KMS-11 (cell line): ENCODE measurements at regions not wholly inside any gene's neighbourhood (a gene's known extent, or its start where the extent isn't known, plus 50 kb on each side); places are given as distances from the start of the nearest gene placed in this dataset.

Experiments
- H2AFZ ChIP-seq: fragments of 200-600 bp; sonication (generic); 2 replicates; pipeline ENCODE4 v1.6.1; 2016; ENCODE audit warnings: antibody characterized with exemption, mixed run types, low read depth
- H3K27ac ChIP-seq: fragments of 200-600 bp; sonication (generic); 2 replicates; pipeline ENCODE4 v1.6.1; 2016; ENCODE audit warnings: mild to moderate bottlenecking, mixed run types
- H3K27me3 ChIP-seq: fragments of 200-600 bp; sonication (generic); 2 replicates; pipeline ENCODE4 v1.6.1; 2017; ENCODE audit warnings: mild to moderate bottlenecking, low read depth, mixed run types, moderate library complexity; ENCODE audit not compliant: insufficient read depth
- H3K36me3 ChIP-seq: fragments of 200-600 bp; sonication (generic); 2 replicates; pipeline ENCODE4 v1.6.1; 2017; ENCODE audit warnings: mild to moderate bottlenecking, mixed run types; ENCODE audit not compliant: insufficient read depth
- H3K4me1 ChIP-seq: fragments of 200-600 bp; sonication (generic); 2 replicates; pipeline ENCODE4 v1.6.1; 2016; ENCODE audit warnings: mild to moderate bottlenecking, low read depth, mixed run types; ENCODE audit not compliant: poor library complexity, severe bottlenecking
- H3K4me2 ChIP-seq: fragments of 200-600 bp; sonication (generic); 2 replicates; pipeline ENCODE4 v1.7.0; 2016; ENCODE audit warnings: mild to moderate bottlenecking, mixed run types
- H3K4me3 ChIP-seq: fragments of 200-600 bp; sonication (generic); IDR thresholded peaks from 2 replicates; pipeline ENCODE4 v1.6.1; 2017; ENCODE audit warnings: low read depth, low read length, mixed read lengths; ENCODE audit not compliant: insufficient read depth
- H3K79me2 ChIP-seq: fragments of 200-600 bp; sonication (generic); 2 replicates; pipeline ENCODE4 v1.6.1; 2016; ENCODE audit warnings: low read depth, mixed run types; ENCODE audit not compliant: insufficient read depth
- H3K9ac ChIP-seq: fragments of 200-600 bp; sonication (generic); 2 replicates; pipeline ENCODE4 v1.6.1; 2016; ENCODE audit warnings: mild to moderate bottlenecking, mixed run types
- H4K20me1 ChIP-seq: fragments of 200-600 bp; sonication (generic); 2 replicates; pipeline ENCODE4 v1.6.1; 2016; ENCODE audit warnings: mild to moderate bottlenecking, mixed run types; ENCODE audit not compliant: insufficient read depth
- CTCF ChIP-seq: fragments of 200-600 bp; sonication (generic); conservative IDR thresholded peaks from 2 replicates; pipeline ENCODE4 v1.6.1; 2017; ENCODE audit warnings: low read depth, mild to moderate bottlenecking, antibody characterized with exemption, low read length, moderate library complexity, mixed read lengths

- Histone ChIP-seq H3K4me2 (no peak overlapping the region), H3K9ac (no peak overlapping the region), H2AFZ (no peak overlapping the region), H3K4me3 (no peak overlapping the region), H3K79me2 (no peaks in the 10 kb centered on the region), H3K4me1 (no peaks in the 10 kb centered on the region), H3K27ac (no peak overlapping the region), H4K20me1 (no peaks in the 10 kb centered on the region), H3K36me3 (no peaks in the 10 kb centered on the region), H3K27me3 (no peaks in the 10 kb centered on the region)
- no peak for TF ChIP-seq CTCF
Measured at GRCh38 chr7:126016722-126017121, 1087.1 kb upstream of the POT1 start.

GRCh38 chr7:126005064-126005463 lies 1075.4 kb upstream of the POT1 start:
- H3K4me3 ChIP-seq = no peak overlapping the region
- no peaks in the 10 kb centered on the region for H3K27me3 ChIP-seq
- no peak overlapping the region for H3K4me2 ChIP-seq
- no peak overlapping the region for H3K27ac ChIP-seq
- H2AFZ ChIP-seq = no peak overlapping the region
- H4K20me1 ChIP-seq = no peaks in the 10 kb centered on the region
- H3K9ac ChIP-seq = no peak overlapping the region
- no peaks in the 10 kb centered on the region for H3K79me2 ChIP-seq
- no peaks in the 10 kb centered on the region for H3K36me3 ChIP-seq
- H3K4me1 ChIP-seq = no peaks in the 10 kb centered on the region
- no peak for TF ChIP-seq CTCF

DNA sequence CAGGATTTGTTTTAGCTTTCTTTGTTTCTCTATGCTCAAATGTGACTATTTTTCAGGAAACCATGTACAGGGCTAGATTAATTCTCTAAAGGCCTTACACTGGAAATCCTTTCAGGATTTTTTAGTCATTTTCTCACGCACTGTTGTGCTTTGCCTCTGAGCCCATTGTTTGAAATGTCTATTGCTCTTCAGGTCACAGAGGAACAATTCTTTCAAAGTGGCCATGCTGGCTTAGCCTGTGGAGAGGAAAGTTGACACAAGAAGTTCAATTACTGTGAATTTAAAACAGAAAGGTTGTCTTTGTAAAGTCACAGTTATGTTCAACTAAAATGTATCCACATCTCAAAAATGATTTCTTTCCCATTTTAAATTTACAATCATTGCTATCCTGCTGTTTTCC lies 1071.7 kb upstream of the POT1 start:
- Histone ChIP-seq H2AFZ (no peak overlapping the region), H3K4me3 (no peak overlapping the region), H3K27ac (no peak overlapping the region), H4K20me1 (no peaks in the 10 kb centered on the region), H3K36me3 (no peaks in the 10 kb centered on the region), H3K27me3 (no peaks in the 10 kb centered on the region), H3K4me2 (no peak overlapping the region), H3K79me2 (no peaks in the 10 kb centered on the region), H3K9ac (no peak overlapping the region), H3K4me1 (no peaks in the 10 kb centered on the region)
- no peak for TF ChIP-seq CTCF

GRCh38 chr7:125984795-125985194 lies 1055.2 kb upstream of the POT1 start:
- Histone ChIP-seq H3K9ac (no peak overlapping the region), H3K27me3 (no peaks in the 10 kb centered on the region), H3K79me2 (no peaks in the 10 kb centered on the region), H3K4me3 (no peak overlapping the region), H3K4me2 (no peak overlapping the region), H3K4me1 (no peaks in the 10 kb centered on the region), H2AFZ (no peak overlapping the region), H4K20me1 (no peaks in the 10 kb centered on the region), H3K27ac (no peak overlapping the region), H3K36me3 (no peaks in the 10 kb centered on the region)
- TF ChIP-seq CTCF = no peak

DNA sequence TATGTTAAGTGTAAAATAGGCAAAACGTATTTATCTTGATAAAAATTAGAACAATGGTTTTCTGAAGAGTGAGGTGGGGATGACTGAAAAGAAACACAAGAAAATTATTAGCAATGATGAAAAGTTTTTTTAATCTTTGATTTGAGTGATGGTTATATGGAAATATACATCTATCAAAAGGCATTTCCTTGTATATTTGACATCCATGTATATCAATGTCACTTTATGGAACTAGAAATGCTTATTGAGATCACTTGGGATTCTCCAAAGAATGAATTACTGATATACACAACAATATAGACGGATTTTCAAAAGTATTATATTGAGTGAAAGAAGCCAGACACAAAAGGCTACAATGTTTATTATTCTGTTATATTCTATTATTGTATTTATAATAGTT lies 1042.0 kb upstream of the POT1 start:
- Histone ChIP-seq H3K36me3 (no peaks in the 10 kb centered on the region), H2AFZ (no peak overlapping the region), H3K4me2 (no peak overlapping the region), H3K4me3 (no peak overlapping the region), H3K27ac (no peak overlapping the region), H3K79me2 (no peaks in the 10 kb centered on the region), H3K4me1 (no peaks in the 10 kb centered on the region), H3K27me3 (no peaks in the 10 kb centered on the region), H3K9ac (no peak overlapping the region), H4K20me1 (no peaks in the 10 kb centered on the region)
- no peak for TF ChIP-seq CTCF
